NOMO-1 treated with DMSO at 0.1 percent for 48 hours (cell line): ENCODE measurements at regions not wholly inside any gene's neighbourhood (a gene's known extent, or its start where the extent isn't known, plus 50 kb on each side); places are given as distances from the start of the nearest gene placed in this dataset.

ENCODE experiments used
- DNase-seq: peaks from one replicate; lab custom pipeline; 2025; ENCODE audit not compliant: unreplicated experiment; lab: John Stamatoyannopoulos, UW

DNA sequence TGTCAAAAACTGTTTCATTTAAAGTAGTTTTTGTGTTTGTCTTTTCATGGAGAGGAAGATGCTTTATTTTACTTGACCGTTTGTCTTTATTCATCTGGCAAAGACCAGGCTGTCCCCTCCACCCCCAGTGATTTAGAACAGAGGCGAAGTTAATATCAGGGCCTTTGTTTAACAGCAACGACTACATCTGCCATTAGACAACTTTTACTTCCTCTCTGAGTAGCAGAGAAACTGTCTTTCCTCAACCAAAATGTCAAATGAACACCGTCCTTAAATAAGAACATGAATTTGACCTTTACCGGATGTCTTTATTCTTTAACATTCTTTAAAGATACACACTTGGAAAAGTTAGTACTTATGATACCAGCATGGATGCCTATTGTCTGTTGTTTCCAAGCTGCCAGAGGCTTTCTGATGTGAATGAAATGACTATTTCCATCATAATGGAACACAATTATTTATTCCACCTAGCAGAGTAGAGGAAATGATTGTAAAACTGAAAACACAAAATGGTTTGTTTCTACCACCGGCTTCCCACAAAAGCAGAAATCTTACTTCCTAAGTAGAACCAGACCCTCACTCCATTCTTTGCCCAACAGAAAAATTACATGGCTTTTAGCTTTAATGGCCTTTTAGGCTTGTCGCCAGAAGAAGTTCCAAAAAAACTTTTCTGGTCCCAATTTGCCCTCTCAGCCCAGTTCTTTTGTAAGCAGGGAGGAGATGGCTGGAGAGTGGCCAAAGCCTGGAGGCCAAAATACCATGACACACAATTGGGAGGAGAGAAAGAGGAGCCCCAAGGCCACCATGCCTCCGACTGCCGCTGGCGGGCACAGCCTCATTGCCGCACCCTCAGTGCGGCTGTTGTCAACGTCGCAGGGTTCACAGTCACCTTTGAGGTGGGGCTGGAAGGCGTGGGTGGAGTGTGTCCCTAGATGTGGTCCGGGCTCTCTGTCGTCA is 168.5 kb downstream of the TEX36 start:
- DNase-seq, result no peak

- DNase-seq, result no peak
Measured at GRCh38 chr10:125513429-125514182, 169.4 kb downstream of the TEX36 start.

- DNase-seq, result no peak
Measured at GRCh38 chr10:125510998-125511397, 172.0 kb downstream of the TEX36 start.

- DNase-seq, result no peak
Measured at GRCh38 chr10:125505648-125506047, 177.3 kb downstream of the TEX36 start.

- no peak for DNase-seq
Measured at GRCh38 chr10:125502276-125502675, 180.7 kb downstream of the TEX36 start.

DNA sequence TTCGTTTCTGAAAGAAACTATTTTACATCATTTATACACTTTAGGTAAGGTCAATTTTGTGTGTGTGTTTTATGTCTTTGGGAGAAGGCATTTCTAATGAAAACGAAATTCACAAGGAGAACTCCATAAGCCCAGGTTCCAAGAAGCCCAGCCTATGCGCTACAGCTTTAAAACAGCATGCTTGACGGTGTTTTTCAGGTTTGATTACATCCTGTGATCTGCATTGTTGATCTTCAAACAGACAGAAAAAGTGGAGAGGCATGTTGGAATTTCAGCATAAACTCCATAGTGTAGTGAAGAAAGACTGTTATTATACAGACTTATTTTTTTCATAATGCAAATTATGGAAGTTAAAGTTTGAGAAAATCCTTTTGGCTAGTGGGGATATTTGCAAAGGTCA is 187.6 kb downstream of the TEX36 start:
- DNase-seq, result no peak

GRCh38 chr10:125494651-125495239 is 188.2 kb downstream of the TEX36 start:
- DNase-seq, result no peak

DNA sequence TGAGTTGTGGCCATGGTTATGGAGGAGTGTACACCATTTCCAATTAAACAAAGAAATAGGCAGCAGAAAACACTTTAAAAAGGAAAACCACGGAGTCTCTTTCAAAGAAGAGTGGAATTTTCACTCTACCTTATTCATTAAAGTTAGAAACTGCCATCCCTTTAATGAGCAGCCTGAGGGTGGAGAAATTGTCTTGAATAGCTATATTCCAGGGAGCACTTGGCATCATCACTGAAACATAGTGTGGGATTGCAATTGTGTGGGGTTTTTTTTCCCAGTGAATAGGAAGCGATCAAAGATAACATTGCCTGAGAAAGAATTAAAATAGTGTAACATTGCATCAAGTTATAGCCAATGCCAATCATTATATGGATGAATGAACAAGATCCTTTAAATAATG is 191.6 kb downstream of the TEX36 start:
- no peak for DNase-seq

DNA sequence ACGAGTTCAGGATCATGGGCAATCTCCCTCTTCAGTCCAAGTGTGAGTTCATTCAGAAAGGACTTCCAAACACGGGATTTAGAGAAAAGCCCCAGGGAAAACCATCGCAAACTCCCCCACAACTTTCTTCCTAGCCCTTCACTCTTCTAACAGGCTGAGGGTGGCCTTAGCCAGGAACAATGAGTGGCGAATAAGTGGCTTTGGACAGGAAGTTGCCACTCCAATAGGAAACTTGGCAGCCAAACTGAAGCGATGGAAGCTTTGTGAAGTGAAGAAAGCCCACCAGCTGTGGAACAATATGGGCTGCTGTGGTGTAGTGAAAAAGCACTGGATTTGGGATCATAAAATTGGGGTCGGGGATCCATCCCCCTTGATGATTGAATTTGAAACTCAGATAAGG is 193.2 kb downstream of the TEX36 start:
- no peak for DNase-seq

DNA sequence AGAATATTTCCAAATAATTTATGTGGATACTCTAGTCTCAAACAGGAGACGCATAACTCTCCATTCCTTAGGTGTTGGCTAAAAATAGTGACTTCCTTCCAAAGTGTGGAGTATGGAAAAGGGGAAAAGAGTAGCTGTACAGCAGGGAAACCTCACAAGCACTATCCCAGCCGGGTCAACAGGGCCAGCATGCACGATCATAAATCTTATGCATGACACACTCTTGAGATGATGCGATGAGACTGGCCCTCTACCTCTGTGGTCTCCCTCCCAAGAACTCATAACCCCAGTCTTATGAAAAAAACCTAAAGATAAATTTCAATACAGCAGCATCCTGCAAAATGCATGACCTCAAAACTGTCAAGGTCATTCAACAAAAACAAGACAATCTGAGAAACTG is 197.3 kb downstream of the TEX36 start:
- DNase-seq, result no peak

GRCh38 chr10:125484035-125484732 is 198.8 kb downstream of the TEX36 start:
- no peak for DNase-seq

- DNase-seq, result no peak
Measured at GRCh38 chr10:125482637-125483036, 200.3 kb downstream of the TEX36 start.

DNA sequence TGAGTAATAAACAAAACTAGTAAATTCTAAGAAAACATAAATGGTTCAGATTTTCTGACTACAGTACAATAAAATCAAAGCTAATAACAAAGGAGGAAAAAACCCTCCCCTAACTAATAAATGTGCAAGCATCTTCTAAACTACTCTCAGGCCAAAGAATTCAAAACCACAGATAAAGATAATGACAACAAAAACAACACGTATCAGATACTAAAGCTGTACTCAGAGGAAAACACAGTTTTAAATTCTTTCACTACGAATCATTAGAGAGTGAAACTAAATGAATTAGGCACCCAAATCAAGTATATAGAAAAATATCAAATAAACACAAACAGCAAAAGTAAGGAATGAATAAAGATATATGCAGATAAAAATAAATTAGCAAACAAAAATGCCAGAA is 200.9 kb downstream of the TEX36 start:
- DNase-seq, result no peak

GRCh38 chr10:125479059-125479458 is 203.9 kb downstream of the TEX36 start:
- no peak for DNase-seq

DNA sequence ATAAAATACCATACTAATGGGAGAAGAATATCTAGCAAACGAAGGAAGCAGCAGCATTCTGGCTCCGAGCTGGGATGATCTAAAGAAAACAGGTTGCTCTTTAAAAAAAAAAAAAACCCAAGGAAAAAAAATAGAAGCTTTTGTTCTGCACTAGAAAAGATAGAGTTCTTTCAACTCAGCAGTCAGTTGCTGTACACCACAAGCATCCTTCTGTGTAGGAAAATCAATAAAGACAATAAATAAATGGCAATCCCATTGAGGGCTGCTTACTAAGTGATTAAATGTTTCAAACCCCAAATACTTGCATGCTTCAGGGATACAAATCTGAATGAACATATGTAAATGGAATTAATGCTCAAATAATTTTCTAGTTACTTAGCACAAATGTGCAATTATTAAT is 207.1 kb downstream of the TEX36 start:
- DNase-seq, result no peak

DNA sequence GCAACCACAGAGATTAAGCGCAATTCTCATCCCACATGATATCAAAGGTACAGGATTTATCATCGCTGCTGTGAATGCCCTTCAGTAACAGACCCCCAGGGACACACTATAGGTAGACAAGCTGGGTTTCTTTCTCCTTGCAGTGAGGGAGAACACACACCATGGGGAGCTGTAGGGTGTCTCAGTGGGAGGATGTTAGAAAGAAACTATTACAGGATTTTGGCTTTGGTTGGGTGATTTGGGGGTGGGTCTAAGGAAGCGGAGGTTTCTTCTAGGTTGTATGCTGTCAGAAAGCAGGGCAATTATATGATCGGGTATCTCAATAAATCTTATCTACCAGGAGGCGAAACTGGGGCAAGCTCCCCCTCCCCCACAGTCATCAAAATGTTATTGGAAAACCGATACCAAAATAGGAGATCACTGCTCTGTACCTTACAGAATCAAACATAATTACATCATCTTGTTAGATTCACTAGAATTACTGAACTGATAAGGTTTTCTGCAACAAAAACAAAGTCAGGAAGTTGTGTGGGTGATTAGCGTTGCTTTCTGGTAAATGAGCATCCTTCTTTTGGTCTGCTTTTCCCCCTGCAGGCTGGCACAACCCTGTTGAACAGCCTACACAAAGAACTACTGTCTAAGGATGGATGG is 209.7 kb downstream of the TEX36 start:
- no peak for DNase-seq

DNA sequence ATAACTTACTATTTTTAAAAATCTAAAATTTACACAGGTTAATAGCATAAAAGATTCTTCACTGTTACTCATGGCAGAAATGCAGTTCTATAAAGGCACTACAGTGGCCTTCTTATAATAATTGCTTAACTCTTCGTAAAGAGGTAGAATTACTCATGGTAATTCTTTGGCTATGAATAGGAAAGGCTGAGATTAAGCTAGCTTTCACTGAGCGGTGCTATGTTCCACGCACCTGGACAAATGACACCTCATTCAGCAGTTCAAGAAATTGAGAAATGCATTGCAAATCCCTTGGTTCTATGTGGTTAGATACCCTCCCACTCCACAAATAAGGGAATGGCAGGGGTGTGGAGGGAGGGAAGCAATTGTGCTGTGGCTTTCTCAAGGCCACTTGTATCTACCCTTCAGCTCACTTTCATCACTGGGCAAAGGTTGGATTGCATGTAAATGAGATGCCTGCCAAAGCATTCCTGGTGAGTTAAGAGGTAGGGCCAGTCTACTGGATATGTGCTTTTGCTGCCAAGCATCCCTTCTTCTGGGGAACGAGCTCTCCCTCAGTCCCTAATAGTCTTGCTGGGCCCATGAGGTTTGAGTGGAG is 210.9 kb downstream of the TEX36 start:
- DNase-seq, result no peak

DNA sequence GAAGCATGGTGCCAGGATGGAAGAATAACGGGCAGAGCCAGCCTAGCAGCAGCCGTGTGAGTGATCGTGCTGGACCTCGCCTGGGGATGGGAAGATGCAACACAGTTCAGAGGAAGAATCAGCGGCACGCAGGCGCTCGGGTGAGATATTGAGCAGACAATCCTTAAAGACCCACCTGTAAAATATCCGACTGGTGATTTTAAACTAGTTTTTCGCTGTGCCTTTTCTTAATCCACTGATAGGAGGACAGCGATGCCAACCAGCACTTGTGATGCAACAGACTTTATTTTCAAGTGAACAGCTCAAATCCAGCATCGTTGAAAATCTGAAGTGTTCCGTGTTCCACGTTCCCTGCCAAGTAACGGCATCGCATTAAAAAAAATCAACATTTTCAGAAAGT is 214.7 kb downstream of the TEX36 start:
- no peak for DNase-seq

GRCh38 chr10:125466685-125467084 is 216.3 kb downstream of the TEX36 start:
- DNase-seq, result no peak

GRCh38 chr10:125462845-125463244 is 220.1 kb downstream of the TEX36 start:
- no peak for DNase-seq
